Activated naive CD8-positive, alpha-beta T cell treated with anti-CD3 and anti-CD28 coated beads for 36 hours (primary cell): ENCODE measurements at regions not wholly inside any gene's neighbourhood (a gene's known extent, or its start where the extent isn't known, plus 50 kb on each side); places are given as distances from the start of the nearest gene placed in this dataset.
A peak's percentile ranks its signal among the peaks of the same experiment; 100 is the strongest.

Source experiments
- DNase-seq: peaks from one replicate; pipeline ENCODE4 v3.0.0; 2021
- H3K27ac Mint-ChIP-seq: one replicate; pipeline ENCODE4 v1.8.0; 2022; ENCODE audit warnings: mild to moderate bottlenecking, moderate library complexity, mixed read lengths
- H3K27me3 Mint-ChIP-seq: one replicate; pipeline ENCODE4 v1.8.0; 2022; ENCODE audit warnings: mild to moderate bottlenecking, mixed read lengths
- H3K36me3 Mint-ChIP-seq: one replicate; pipeline ENCODE4 v1.8.0; 2021; ENCODE audit warnings: mild to moderate bottlenecking, mixed read lengths
- H3K4me1 Mint-ChIP-seq: one replicate; pipeline ENCODE4 v1.8.0; 2021; ENCODE audit warnings: mixed read lengths
- H3K4me3 Mint-ChIP-seq: one replicate; pipeline ENCODE4 v1.8.0; 2022; ENCODE audit warnings: mild to moderate bottlenecking, moderate library complexity, mixed read lengths
- H3K9me3 Mint-ChIP-seq: one replicate; pipeline ENCODE4 v1.8.0; 2022; ENCODE audit warnings: mixed read lengths

DNA sequence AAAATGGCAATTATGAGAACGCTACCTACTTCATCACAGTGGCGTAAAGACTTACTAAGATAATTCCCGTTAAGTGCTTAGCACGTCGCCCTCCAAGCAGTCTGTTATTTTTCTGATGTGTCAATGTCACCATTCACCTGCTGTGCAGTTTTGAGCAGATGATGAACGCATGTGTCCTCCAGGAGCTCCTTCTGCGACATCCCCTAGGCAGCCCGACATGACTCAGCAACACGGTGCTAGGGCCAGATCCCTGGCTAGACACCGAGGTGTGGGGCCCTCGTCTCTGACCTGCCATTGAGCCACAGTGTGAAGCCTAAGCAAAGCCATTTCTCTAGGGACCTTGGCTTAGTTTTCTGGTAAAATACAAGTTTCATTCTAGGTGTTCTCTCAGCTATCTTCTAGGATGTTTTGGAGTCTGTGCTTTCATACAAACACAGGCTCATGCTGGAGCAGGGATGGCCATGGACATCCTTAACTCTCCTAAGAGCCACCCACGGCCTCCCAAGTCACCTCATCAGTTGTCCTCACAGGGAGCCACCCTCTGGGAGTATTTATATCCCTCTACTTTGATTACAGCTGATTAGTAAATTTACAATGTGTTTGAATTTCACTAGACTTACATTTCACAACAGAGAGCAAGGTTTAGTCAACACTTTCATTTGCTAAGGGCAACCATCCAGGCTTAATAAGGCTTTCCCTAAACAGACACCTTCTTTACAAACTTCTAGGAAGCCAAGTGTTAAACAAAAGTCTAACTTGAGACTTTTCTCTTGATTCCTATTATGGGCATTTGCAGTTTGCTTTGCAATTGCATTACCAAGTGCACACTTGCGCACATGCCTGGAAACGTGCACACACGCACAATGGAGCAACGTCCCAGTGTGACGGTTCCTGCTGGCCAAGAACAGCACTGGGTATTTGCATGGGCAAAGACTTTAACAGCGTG is 376.8 kb upstream of the ID2 start:
- H3K36me3 Mint-ChIP-seq: peaks cover 23% of the 10 kb centered on the region

DNA sequence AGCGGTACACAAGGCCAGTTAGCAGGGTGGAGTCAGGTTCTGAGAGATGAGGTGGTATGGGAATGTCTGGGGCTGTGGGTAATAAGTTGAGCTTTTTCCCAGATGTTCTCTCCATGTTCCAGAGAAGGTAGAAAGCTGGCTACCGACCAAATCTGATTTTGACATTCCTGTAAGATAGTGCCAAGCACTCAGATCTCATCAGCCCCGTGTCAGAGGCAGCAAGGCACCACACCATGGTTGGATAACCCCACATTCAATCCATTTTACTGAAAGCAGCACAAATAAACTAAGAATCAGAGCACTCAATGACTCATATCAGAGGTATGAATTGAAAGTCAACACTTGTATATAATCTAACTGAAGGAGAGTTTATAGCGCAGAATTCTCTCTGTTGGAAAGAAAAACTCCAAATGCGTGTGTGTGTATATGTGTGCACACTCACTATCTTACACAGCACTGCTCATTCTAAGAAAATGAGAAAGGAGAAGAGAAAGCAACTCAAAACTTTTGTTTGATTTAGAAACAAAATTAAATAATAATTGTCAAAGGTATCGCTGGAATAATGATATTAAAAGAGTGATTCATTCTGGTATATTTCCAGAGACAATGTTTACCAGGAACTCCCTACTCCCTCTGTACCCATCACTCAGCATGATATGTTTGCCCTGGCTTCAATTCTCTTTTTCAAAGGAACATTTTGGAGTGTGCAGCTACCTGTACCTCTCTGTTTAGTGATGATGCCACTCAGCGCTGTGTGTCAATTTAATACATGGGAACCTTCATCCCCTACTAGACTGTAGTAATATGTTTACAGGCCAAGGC is 375.1 kb upstream of the ID2 start:
- no peak for DNase-seq
- H3K36me3 Mint-ChIP-seq: peaks cover 13% of the 10 kb centered on the region
- no peak overlapping the region for H3K4me3 Mint-ChIP-seq
- peaks cover 48% of the 10 kb centered on the region for H3K27me3 Mint-ChIP-seq
- H3K27ac Mint-ChIP-seq: no peak overlapping the region
- H3K4me1 Mint-ChIP-seq: peaks cover 54% of the 10 kb centered on the region
- peaks cover 9% of the 10 kb centered on the region for H3K9me3 Mint-ChIP-seq

More for the DNA sequence above, 376.8 kb upstream of the ID2 start:
- Mint-ChIP-seq H3K27me3 (peaks cover 51% of the 10 kb centered on the region), H3K4me1 (peaks cover 55% of the 10 kb centered on the region), H3K4me3 (no peak overlapping the region), H3K27ac (no peak overlapping the region), H3K9me3 (peaks cover 23% of the 10 kb centered on the region)
- no peak for DNase-seq

DNA sequence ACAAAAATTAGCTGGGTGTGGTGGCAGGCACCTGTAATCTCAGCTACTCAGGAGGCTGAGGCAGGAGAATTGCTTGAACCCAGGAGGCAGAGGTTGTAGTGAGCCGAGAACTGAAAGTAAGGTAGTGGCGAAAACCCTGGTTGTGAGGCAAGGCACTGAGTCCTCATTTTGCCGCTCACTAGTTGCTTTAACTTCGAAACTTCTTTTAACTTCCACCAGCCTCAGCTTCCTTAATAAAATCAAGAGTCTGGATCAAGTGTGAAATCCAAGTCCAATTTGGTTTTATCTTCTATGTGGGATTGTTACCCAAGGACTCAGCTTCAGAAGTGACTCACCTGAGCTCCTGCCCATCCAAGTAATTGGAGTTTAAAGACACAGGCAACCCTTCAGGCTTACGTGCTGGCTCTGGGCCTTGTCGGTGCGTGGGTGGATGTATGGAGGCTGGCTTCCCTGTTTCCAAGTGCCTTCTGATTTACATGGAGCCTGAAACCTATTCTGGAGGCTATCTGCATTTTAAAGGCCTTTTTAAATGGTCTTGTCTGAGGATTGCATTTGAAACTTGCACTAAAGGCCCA is 374.2 kb upstream of the ID2 start:
- Mint-ChIP-seq H3K36me3 (peaks cover 13% of the 10 kb centered on the region), H3K27me3 (peaks cover 55% of the 10 kb centered on the region), H3K4me3 (no peak overlapping the region), H3K27ac (no peak overlapping the region), H3K9me3 (peaks cover 5% of the 10 kb centered on the region), H3K4me1 (peaks cover 54% of the 10 kb centered on the region)
- DNase-seq: no peak

DNA sequence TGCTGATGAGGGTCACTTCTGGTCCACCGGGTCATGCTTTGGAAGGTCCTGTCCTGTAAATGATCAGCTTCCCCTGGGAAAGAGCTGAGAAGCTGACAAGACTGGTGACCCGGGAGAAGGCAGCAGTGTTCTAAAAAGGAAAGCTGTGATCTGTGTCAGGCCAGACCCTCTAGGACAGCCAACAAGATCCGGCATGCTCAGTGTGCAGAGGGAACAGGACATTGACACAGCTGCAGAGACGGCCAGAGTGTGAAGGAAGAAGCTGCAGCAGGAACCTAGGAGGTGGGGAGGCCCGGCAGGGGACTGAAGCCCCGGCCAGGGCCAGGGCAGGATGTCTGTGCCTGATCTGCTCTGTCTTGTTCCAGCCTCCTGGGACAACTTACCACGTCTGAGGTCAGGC is 372.7 kb upstream of the ID2 start:
- H3K27ac Mint-ChIP-seq: no peak overlapping the region

DNA sequence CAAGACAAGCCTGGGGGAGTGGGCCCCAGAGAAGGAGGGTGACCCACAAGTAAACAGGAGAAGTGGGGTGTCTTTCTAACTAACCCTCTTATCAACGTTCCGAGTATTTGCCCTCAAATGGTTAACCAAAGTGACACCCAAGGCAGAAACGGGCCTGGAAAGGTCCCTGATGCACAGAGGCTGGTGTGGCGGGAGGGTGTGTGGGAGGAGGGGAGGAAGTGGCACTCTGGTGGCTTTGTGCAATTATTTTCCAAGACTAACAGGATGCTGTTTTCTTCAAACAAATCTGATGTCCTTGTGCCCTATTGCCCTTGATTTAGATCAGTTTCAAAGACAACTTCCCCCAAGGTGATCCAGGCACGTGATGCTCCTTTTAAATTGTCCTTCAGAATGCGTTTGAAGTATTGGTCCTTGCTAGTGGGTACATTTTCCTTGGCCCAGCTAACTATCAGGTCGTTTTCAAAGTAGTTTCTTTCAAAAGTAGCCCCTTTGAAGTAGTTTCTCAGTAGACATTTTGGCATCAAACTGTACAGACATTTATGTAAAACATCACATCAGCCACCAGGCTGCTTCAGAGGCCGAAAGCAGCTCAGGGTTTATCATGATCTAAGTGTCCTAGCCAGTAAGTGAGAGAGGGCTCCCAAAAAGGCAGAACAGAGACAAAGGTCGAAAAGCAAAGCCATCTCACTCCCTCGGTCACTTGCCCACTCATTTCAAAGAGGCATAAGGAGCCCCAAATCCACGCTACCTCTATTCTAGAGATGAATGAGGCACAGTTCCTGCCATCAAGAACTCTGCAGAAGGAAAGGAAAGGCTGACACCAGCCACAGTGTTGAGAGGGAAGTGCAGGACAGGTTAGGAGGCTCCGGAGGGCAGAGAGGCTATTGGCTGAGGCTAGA is 371.1 kb upstream of the ID2 start:
- Mint-ChIP-seq H3K4me1 (peaks cover 42% of the 10 kb centered on the region), H3K27me3 (peaks cover 34% of the 10 kb centered on the region), H3K27ac (peak overlapping the region; percentile 52), H3K9me3 (no peaks in the 10 kb centered on the region), H3K36me3 (peaks cover 3% of the 10 kb centered on the region), H3K4me3 (no peak overlapping the region)
- peak; percentile 69 for DNase-seq

More for the DNA sequence above, 372.7 kb upstream of the ID2 start:
- H3K4me3 Mint-ChIP-seq: no peak overlapping the region
- no peaks in the 10 kb centered on the region for H3K9me3 Mint-ChIP-seq
- H3K4me1 Mint-ChIP-seq: peaks cover 49% of the 10 kb centered on the region
- H3K36me3 Mint-ChIP-seq: peaks cover 3% of the 10 kb centered on the region
- peaks cover 49% of the 10 kb centered on the region for H3K27me3 Mint-ChIP-seq
- DNase-seq: no peak

DNA sequence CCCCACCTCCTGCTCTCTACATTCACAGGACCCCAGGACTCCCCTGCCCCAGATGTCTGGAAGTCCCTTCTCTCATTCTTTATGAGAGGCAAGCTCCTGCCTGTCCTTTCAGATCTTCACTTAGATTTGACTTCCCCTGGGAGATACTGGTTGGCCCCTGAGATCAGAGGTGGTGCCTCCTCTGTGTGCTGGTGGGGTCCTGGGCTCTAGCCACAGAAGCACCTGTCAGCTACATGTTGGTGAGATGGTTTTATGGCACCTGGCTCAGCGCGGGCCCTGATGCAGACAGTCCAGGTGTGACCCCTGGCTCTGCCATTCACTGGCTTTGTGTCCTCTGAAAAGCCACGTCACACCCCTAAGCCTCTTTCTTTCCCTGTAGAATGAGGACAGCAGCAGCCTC is 369.6 kb upstream of the ID2 start:
- no peak for DNase-seq
- peaks cover 38% of the 10 kb centered on the region for H3K4me1 Mint-ChIP-seq
- H3K27me3 Mint-ChIP-seq: peaks cover 24% of the 10 kb centered on the region
- H3K9me3 Mint-ChIP-seq: no peaks in the 10 kb centered on the region
- no peak overlapping the region for H3K27ac Mint-ChIP-seq
- H3K4me3 Mint-ChIP-seq: no peak overlapping the region
- H3K36me3 Mint-ChIP-seq: peaks cover 3% of the 10 kb centered on the region

DNA sequence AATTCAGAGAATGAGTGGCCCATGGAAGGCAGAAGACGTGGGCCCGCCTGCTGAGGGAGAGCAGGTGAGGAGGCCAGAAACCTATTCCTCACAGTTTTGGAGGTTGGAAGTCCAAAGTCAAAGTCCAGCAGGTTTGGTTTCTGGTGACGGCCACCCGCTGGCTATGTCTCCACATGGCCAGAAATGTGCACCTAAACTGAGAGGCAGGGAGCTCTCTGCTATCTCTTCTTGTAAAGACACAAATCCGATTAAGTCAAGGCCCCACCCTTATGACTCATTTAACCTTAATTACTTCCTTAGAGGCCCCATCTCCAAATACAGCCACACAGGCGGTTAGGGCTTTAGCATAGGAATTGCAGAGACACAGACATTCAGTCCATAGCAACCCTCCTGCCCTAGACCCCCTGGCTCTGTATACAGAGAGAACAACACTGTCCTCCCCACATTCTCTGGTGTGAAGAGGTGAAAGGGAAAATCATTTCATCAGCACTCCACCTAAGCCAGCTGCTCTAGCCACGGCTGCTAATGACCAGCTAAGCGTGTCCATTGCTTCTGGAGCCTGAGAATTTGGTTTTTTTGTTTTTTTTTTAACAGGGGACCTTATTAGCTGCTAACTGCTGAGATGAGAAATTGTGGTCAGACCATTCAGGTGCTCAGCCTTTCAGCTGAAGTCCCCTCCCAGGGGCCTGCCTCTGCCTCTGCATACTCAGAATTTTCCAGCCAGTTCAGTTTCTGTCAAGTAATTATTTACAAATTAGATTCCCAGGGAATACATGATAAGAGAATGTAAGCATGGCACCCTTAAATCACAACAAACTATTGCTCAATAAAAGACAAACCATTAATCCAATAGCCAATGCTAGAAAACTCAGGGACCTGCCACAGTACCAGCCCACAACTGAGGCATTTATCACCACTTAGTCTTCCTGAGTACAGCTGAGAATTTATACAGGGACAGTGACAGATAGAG is 368.7 kb upstream of the ID2 start:
- Mint-ChIP-seq H3K4me3 (no peak overlapping the region), H3K4me1 (peaks cover 38% of the 10 kb centered on the region), H3K27me3 (peaks cover 28% of the 10 kb centered on the region), H3K9me3 (no peaks in the 10 kb centered on the region), H3K27ac (no peak overlapping the region), H3K36me3 (peaks cover 3% of the 10 kb centered on the region)
- DNase-seq: no peak

DNA sequence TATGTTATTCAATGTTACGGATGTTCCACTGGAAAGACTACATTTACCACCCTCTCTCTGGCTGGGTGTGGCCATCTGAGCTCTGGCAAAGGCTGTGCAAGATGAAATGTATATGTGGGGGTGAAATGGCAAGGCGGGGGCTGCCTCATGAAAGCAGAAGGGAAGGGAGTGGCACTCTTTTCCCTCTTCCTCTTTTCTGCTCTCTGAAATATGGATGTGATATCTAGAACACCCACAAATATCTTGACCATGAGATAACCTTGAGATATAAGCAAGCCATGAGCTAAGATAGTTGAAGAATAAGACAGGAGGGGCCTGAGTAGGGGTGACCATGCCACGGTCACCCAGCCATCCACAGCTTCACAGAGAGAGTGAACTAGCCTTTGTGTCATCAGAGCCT is 367.8 kb upstream of the ID2 start:
- Mint-ChIP-seq H3K36me3 (peaks cover 3% of the 10 kb centered on the region), H3K27ac (no peak overlapping the region), H3K9me3 (no peaks in the 10 kb centered on the region), H3K4me3 (no peak overlapping the region), H3K27me3 (peaks cover 21% of the 10 kb centered on the region), H3K4me1 (peaks cover 40% of the 10 kb centered on the region)
- DNase-seq: no peak

DNA sequence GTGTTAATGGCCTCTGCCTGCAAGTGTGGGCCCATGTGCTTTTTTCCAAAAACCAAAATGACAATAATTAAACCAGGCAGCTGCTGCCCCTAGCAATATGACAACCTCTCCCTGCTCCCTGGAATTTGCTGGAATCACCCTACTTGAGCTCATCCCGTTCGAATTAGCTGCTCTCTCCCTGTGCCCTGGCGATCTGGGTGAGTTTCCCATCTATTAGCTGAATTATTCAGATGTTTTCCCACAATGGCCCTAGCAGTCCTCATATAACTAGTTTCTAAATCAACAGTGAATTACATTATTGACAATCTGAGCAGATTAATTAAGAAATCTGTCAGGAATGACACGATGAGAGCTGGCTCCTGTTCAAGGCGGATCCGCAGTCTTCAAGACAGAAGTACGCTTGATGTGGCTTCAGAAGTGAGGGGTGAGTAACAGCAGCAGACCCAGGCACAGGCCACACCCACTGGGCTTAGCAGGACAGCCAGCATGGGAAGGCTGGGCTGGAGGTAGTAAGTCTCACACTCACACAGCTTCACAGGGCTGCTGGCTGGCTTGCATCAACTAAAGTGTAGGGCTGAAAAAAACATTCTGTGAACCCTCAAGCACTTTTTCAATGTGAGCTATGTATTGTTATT is 366.2 kb upstream of the ID2 start:
- Mint-ChIP-seq H3K27ac (no peak overlapping the region), H3K4me1 (peaks cover 29% of the 10 kb centered on the region), H3K9me3 (no peaks in the 10 kb centered on the region), H3K36me3 (peaks cover 3% of the 10 kb centered on the region), H3K4me3 (no peak overlapping the region), H3K27me3 (peaks cover 23% of the 10 kb centered on the region)
- no peak for DNase-seq

DNA sequence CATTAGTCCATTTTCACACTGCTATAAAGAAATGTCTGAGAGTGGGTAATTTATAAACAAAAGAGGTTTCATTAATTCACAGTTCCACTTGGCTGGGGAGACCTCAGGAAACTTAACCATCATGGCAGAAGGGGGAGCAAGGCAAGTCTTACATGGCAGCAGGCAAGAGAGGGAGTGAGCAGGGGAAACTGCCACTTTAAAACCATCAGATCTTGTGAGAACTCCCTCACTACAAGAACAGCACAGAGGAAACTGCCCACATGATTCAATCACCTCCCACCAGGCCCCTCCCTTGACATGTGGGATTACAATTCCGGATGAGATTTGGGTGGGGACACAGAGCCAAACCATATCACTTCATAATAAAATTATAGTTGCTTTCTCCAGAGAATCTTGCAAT is 365.5 kb upstream of the ID2 start:
- Mint-ChIP-seq H3K27ac (no peak overlapping the region), H3K36me3 (peaks cover 3% of the 10 kb centered on the region), H3K9me3 (no peaks in the 10 kb centered on the region), H3K4me1 (peaks cover 22% of the 10 kb centered on the region), H3K4me3 (no peak overlapping the region), H3K27me3 (peaks cover 18% of the 10 kb centered on the region)
- DNase-seq: no peak

DNA sequence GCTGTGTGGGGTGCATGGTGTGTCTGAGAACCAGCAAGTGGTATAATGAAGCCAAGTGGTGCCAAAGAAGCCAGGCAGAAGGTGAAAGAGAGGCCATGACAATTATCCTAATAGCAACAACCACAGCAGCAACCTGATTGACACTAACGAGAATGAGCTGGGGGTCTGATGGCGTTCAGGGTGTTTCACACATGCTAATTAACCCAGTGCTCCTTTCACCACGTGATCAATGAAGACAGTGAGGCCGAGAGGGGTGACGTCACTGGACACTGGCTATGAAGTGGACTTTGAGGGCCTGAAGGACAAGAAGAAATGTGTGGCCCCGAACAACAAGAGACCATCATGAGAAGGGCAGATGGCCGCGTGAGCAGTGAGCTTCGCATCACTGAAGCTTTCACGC is 364.4 kb upstream of the ID2 start:
- Mint-ChIP-seq H3K9me3 (no peaks in the 10 kb centered on the region), H3K36me3 (no peaks in the 10 kb centered on the region), H3K27ac (no peak overlapping the region), H3K4me1 (peaks cover 14% of the 10 kb centered on the region), H3K27me3 (peaks cover 8% of the 10 kb centered on the region), H3K4me3 (no peak overlapping the region)
- DNase-seq: no peak

DNA sequence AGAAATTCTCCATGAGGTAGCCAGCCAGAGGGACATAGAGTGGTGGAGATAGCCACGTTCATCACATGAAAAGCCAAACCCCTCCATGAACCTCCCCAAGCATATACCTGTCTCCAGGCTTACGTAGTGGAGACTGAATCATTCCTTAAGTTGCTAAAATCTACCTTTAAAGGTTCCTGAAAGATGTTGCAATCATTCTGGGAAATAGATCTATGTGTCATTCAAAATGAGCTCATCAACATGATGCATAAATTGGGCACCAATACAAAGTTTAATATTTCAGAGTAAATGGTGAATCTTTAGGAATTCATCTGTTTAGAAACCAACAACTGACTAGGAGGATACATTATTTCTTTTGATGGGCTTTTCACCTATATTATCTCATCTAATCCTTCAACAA is 362.6 kb upstream of the ID2 start:
- peaks cover 4% of the 10 kb centered on the region for H3K4me1 Mint-ChIP-seq
- H3K36me3 Mint-ChIP-seq: no peaks in the 10 kb centered on the region
- H3K27me3 Mint-ChIP-seq: peaks cover 21% of the 10 kb centered on the region
- no peak overlapping the region for H3K4me3 Mint-ChIP-seq
- H3K27ac Mint-ChIP-seq: no peak overlapping the region
- H3K9me3 Mint-ChIP-seq: no peaks in the 10 kb centered on the region
- no peak for DNase-seq
